H7 (cell line): ENCODE measurements at regions not wholly inside any gene's neighbourhood (a gene's known extent, or its start where the extent isn't known, plus 50 kb on each side); places are given as distances from the start of the nearest gene placed in this dataset.
"Not testable (repeated sequence)": the region's sequence is repeated elsewhere in the genome, so short reads cannot be mapped to it uniquely, and the experiment has no call there.

ENCODE experiments used
- DNase-seq: peaks from one replicate; pipeline ENCODE4 v3.0.0; 2012
- H3K27me3 ChIP-seq: 2 replicates; pipeline ENCODE4 v1.6.0; 2011; ENCODE audit warnings: mild to moderate bottlenecking, low read length; ENCODE audit not compliant: control insufficient read depth, insufficient read depth
- H3K36me3 ChIP-seq: replicated peaks from 2 replicates; pipeline ENCODE4 v1.5.1; 2011; ENCODE audit warnings: low read length; ENCODE audit not compliant: control insufficient read depth, insufficient read depth
- H3K4me3 ChIP-seq: 2 replicates; pipeline ENCODE4 v1.5.1; 2011; ENCODE audit warnings: low read depth, mild to moderate bottlenecking, control low read depth, low read length, moderate library complexity; ENCODE audit not compliant: insufficient read depth

- Histone ChIP-seq H3K4me3 (no peak overlapping the region), H3K27me3 (no peaks in the 10 kb centered on the region), H3K36me3 (no peaks in the 10 kb centered on the region)
- peak; percentile 69 for DNase-seq
Measured at GRCh38 chr11:44467413-44467812, 98.0 kb upstream of the CD82 start.

GRCh38 chr11:44467931-44468330, 97.5 kb upstream of the CD82 start:
- H3K36me3 ChIP-seq, result no peaks in the 10 kb centered on the region
- no peaks in the 10 kb centered on the region for H3K27me3 ChIP-seq
- peak; percentile 63 for DNase-seq
- no peak overlapping the region for H3K4me3 ChIP-seq

GRCh38 chr11:44468345-44468988, 97.0 kb upstream of the CD82 start:
- DNase-seq, result no peak
- Histone ChIP-seq H3K27me3 (no peaks in the 10 kb centered on the region), H3K36me3 (no peaks in the 10 kb centered on the region), H3K4me3 (no peak overlapping the region)

GRCh38 chr11:44469412-44469811, 96.1 kb upstream of the CD82 start:
- no peak overlapping the region for H3K4me3 ChIP-seq

GRCh38 chr11:44470854-44471253, 94.6 kb upstream of the CD82 start:
- no peak for DNase-seq
- Histone ChIP-seq H3K4me3 (no peak overlapping the region), H3K36me3 (no peaks in the 10 kb centered on the region), H3K27me3 (no peaks in the 10 kb centered on the region)

More at GRCh38 chr11:44469412-44469811, 96.1 kb upstream of the CD82 start:
- Histone ChIP-seq H3K27me3 (no peaks in the 10 kb centered on the region), H3K36me3 (no peaks in the 10 kb centered on the region)
- DNase-seq, result no peak

- Histone ChIP-seq H3K27me3 (no peaks in the 10 kb centered on the region), H3K4me3 (no peak overlapping the region), H3K36me3 (no peaks in the 10 kb centered on the region)
- DNase-seq, result no peak
Measured at GRCh38 chr11:44471603-44472002, 93.9 kb upstream of the CD82 start.

- H3K36me3 ChIP-seq, result no peaks in the 10 kb centered on the region
- DNase-seq, result no peak
- no peaks in the 10 kb centered on the region for H3K27me3 ChIP-seq
- H3K4me3 ChIP-seq, result no peak overlapping the region
Measured at GRCh38 chr11:44472916-44473315, 92.5 kb upstream of the CD82 start.

- H3K36me3 ChIP-seq, result no peaks in the 10 kb centered on the region
- H3K4me3 ChIP-seq, result no peak overlapping the region
- H3K27me3 ChIP-seq, result no peaks in the 10 kb centered on the region
- DNase-seq, result no peak
Measured at GRCh38 chr11:44474702-44475101, 90.8 kb upstream of the CD82 start.

GRCh38 chr11:44475114-44475686, 90.3 kb upstream of the CD82 start:
- no peaks in the 10 kb centered on the region for H3K36me3 ChIP-seq
- H3K27me3 ChIP-seq, result no peaks in the 10 kb centered on the region
- no peak for DNase-seq
- no peak overlapping the region for H3K4me3 ChIP-seq

GRCh38 chr11:44482338-44482737, 83.1 kb upstream of the CD82 start:
- not testable (repeated sequence) for H3K36me3 ChIP-seq, H3K4me3 ChIP-seq, DNase-seq, H3K27me3 ChIP-seq

GRCh38 chr11:44483919-44484610, 81.4 kb upstream of the CD82 start:
- H3K36me3 ChIP-seq, result no peaks in the 10 kb centered on the region
- peak; percentile 74 for DNase-seq
- no peaks in the 10 kb centered on the region for H3K27me3 ChIP-seq
- no peak overlapping the region for H3K4me3 ChIP-seq

GRCh38 chr11:44488165-44488965, 77.1 kb upstream of the CD82 start:
- Histone ChIP-seq H3K4me3 (no peak overlapping the region), H3K36me3 (no peaks in the 10 kb centered on the region), H3K27me3 (no peaks in the 10 kb centered on the region)
- DNase-seq, result no peak

- no peaks in the 10 kb centered on the region for H3K27me3 ChIP-seq
- DNase-seq, result no peak
Measured at GRCh38 chr11:44493383-44493782, 72.1 kb upstream of the CD82 start.

GRCh38 chr11:44493930-44494329, 71.5 kb upstream of the CD82 start:
- no peak for DNase-seq
- no peaks in the 10 kb centered on the region for H3K36me3 ChIP-seq
- H3K27me3 ChIP-seq, result no peaks in the 10 kb centered on the region
- no peak overlapping the region for H3K4me3 ChIP-seq

More at GRCh38 chr11:44493383-44493782, 72.1 kb upstream of the CD82 start:
- no peaks in the 10 kb centered on the region for H3K36me3 ChIP-seq
- H3K4me3 ChIP-seq, result no peak overlapping the region
